ENCODE measurements at regions not wholly inside any gene's neighbourhood (a gene's known extent, or its start where the extent isn't known, plus 50 kb on each side); places are given as distances from the start of the nearest gene placed in this dataset.

- TF ChIP-seq CTCF (IDR thresholded peaks at IDR 0.05) (no peak), POLR2AphosphoS5 (IDR thresholded peaks at IDR 0.05) (no peak)
These were observed 201.5 kb downstream of the LMO4 start for GRCh38 chr1:87530042-87530807.
